ENCODE measurements at regions not wholly inside any gene's neighbourhood (a gene's known extent, or its start where the extent isn't known, plus 50 kb on each side); places are given as distances from the start of the nearest gene placed in this dataset.

GRCh38 chr18:25880441-25880840 lies 210.0 kb downstream of the SS18 start:
- TF ChIP-seq, protein P1, sequence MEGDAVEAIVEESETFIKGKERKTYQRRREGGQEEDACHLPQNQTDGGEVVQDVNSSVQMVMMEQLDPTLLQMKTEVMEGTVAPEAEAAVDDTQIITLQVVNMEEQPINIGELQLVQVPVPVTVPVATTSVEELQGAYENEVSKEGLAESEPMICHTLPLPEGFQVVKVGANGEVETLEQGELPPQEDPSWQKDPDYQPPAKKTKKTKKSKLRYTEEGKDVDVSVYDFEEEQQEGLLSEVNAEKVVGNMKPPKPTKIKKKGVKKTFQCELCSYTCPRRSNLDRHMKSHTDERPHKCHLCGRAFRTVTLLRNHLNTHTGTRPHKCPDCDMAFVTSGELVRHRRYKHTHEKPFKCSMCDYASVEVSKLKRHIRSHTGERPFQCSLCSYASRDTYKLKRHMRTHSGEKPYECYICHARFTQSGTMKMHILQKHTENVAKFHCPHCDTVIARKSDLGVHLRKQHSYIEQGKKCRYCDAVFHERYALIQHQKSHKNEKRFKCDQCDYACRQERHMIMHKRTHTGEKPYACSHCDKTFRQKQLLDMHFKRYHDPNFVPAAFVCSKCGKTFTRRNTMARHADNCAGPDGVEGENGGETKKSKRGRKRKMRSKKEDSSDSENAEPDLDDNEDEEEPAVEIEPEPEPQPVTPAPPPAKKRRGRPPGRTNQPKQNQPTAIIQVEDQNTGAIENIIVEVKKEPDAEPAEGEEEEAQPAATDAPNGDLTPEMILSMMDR (IDR thresholded peaks at IDR 0.05), result no peak
- no peak for DNase-seq
- CTCF ChIA-PET, result interaction anchor here (1.4 kb wide), 1 partner anchor 16 kb away, joined by 5 read pairs; no protein-coding TSS in a partner anchor

DNA sequence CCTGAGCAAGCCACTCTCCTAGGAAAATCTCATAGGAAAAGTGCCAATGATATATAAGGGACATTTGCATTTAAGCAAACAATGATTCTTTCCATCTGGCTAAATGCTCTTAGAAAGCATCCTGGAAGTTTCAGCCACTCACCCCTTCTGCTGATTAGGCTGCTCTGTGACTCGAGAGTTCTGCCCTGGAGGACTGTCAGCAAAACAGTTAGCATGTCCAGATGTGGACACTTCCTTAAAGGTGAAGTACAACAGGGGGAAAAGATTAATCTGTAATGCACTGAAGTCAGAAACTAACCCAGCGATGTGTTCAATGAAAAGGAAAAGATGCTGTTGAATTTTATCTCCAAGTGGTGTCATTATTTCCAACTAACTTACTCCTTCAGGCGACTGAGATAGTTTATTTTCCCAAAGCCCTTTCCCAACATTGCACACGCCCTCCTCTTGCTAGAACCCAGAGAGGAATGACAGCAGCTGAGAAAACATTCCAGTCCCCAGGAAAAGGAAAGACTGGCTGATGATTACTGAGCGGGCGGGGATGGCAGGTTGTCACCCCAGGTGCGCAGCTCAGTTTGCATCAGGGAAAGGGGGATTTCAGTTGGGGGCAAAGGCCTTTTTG lies 214.0 kb downstream of the SS18 start:
- no peak for ATAC-seq
- ChIA-PET POLR2A (interaction anchor here (0.5 kb wide), 1 partner anchor 633 kb away, joined by 4 read pairs; no protein-coding TSS in a partner anchor), CTCF (interaction anchor here (1.5 kb wide), 1 partner anchor 19 kb away, joined by 5 read pairs; no protein-coding TSS in a partner anchor)

More at GRCh38 chr18:25880441-25880840, 210.0 kb downstream of the SS18 start:
- no peak for ATAC-seq
- Mint-ChIP-seq H3K27me3 (peaks cover 9% of the 10 kb centered on the region), H3K4me3 (no peak overlapping the region), H3K27ac (no peak overlapping the region), H3K9me3 (no peaks in the 10 kb centered on the region), H3K36me3 (ENCODE audit: low read depth) (no peaks in the 10 kb centered on the region), H3K4me1 (ENCODE audit: low read depth) (no peaks in the 10 kb centered on the region)
- POLR2A ChIA-PET, result no interaction called here
- intact Hi-C loops (cut with micrococcal nuclease), result no loop called here

GRCh38 chr18:25875551-25876240 lies 214.7 kb downstream of the SS18 start:
- Mint-ChIP-seq H3K4me1 (ENCODE audit: low read depth) (no peaks in the 10 kb centered on the region), H3K27ac (no peak overlapping the region), H3K9me3 (no peaks in the 10 kb centered on the region), H3K36me3 (ENCODE audit: low read depth) (no peaks in the 10 kb centered on the region), H3K27me3 (peaks cover 7% of the 10 kb centered on the region), H3K4me3 (no peak overlapping the region)
- intact Hi-C loops (cut with micrococcal nuclease), result no loop called here
- TF ChIP-seq, protein P1 (IDR thresholded peaks at IDR 0.05), result no peak
- no peak for DNase-seq
- ChIA-PET CTCF (interaction anchor here (1.5 kb wide), 1 partner anchor 20 kb away, joined by 5 read pairs; no protein-coding TSS in a partner anchor), POLR2A (interaction anchor here (0.5 kb wide), 1 partner anchor 634 kb away, joined by 4 read pairs; no protein-coding TSS in a partner anchor)
- ATAC-seq, result no peak

More for the DNA sequence above, 214.0 kb downstream of the SS18 start:
- no peak for DNase-seq
- Mint-ChIP-seq H3K27ac (no peak overlapping the region), H3K27me3 (peaks cover 9% of the 10 kb centered on the region), H3K4me3 (no peak overlapping the region), H3K4me1 (ENCODE audit: low read depth) (no peaks in the 10 kb centered on the region), H3K9me3 (no peaks in the 10 kb centered on the region), H3K36me3 (ENCODE audit: low read depth) (no peaks in the 10 kb centered on the region)
- intact Hi-C loops (cut with micrococcal nuclease), result no loop called here
- TF ChIP-seq, protein P1 (IDR thresholded peaks at IDR 0.05), result no peak

- no peaks in the 10 kb centered on the region for H3K4me1 Mint-ChIP-seq (ENCODE audit: low read depth)
- H3K27ac Mint-ChIP-seq, result no peak overlapping the region
- H3K27me3 Mint-ChIP-seq, result peaks cover 7% of the 10 kb centered on the region
- no peaks in the 10 kb centered on the region for H3K9me3 Mint-ChIP-seq
- H3K4me3 Mint-ChIP-seq, result no peak overlapping the region
- intact Hi-C loops (cut with micrococcal nuclease), result no loop called here
- DNase-seq, result no peak
- CTCF ChIA-PET, result no interaction called here
- no peaks in the 10 kb centered on the region for H3K36me3 Mint-ChIP-seq (ENCODE audit: low read depth)
- ATAC-seq, result no peak
- POLR2A ChIA-PET, result no interaction called here
- TF ChIP-seq, protein P1 (IDR thresholded peaks at IDR 0.05), result no peak
Measured at GRCh38 chr18:25873833-25874232, 216.6 kb downstream of the SS18 start.

DNA sequence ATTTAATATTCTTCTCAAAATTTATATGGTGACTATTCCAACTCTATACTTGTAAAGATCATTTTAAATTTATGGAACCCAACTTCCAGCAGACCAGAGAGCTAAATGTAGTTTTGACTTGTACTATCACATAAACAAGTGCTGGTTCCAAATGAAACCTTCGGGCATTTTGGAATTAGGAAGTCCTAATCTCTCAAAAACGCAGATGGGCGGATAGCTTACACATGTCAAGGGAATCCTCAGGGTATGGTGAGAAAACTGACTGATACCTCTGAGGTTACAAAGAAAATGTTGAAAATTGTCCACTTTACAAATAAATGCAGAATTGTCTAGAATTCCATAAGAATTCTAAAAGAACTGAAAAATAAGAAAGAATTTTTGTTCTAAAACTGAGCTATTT lies 224.1 kb downstream of the SS18 start:
- no peak overlapping the region for H3K27ac Mint-ChIP-seq
- no peaks in the 10 kb centered on the region for H3K36me3 Mint-ChIP-seq (ENCODE audit: low read depth)
- intact Hi-C loops (cut with micrococcal nuclease), result no loop called here
- ATAC-seq (no peak), DNase-seq (no peak)
- H3K4me1 Mint-ChIP-seq (ENCODE audit: low read depth), result no peaks in the 10 kb centered on the region
- no peaks in the 10 kb centered on the region for H3K9me3 Mint-ChIP-seq
- TF ChIP-seq, protein P1 (IDR thresholded peaks at IDR 0.05), result no peak
- ChIA-PET POLR2A (no interaction called here), CTCF (interaction anchor here (1.3 to 1.4 kb wide), 2 partner anchors 12 to 16 kb away, joined by 3 to 4 read pairs; no protein-coding TSS in a partner anchor)
- H3K4me3 Mint-ChIP-seq, result no peak overlapping the region
- peaks cover 10% of the 10 kb centered on the region for H3K27me3 Mint-ChIP-seq
